Natural killer cell (primary cell): ENCODE measurements at regions not wholly inside any gene's neighbourhood (a gene's known extent, or its start where the extent isn't known, plus 50 kb on each side); places are given as distances from the start of the nearest gene placed in this dataset.

Experiments
- ATAC-seq, 3 donors: fragments of 150-1000 bp in 2 of 3; fragments of 200-7000 bp in 1 of 3; cut with Tn5 transposase; 1 replicate in 1 of 3; 2 replicates in 2 of 3; pipeline ENCODE4 v1.10.0; 2021; ENCODE audit warnings: mild to moderate bottlenecking in 2 of 3, moderate library complexity in 2 of 3
- DNase-seq, 2 donors: peaks; one replicate each; pipeline versions ENCODE4 v3.0.0 to v3.0.0-alpha.2; 2013 to 2021; ENCODE audit warnings: mixed read lengths in 1 of 2
- H3K27ac ChIP-seq: one replicate; pipeline ENCODE4 v1.5.1; 2013; ENCODE audit warnings: mild to moderate bottlenecking, low read length
- H3K27me3 ChIP-seq: one replicate; pipeline ENCODE4 v1.6.1; 2013; ENCODE audit warnings: low read length; ENCODE audit not compliant: control insufficient read depth, insufficient read depth
- H3K36me3 ChIP-seq: one replicate; pipeline ENCODE4 v1.6.1; 2013; ENCODE audit warnings: low read length; ENCODE audit not compliant: control insufficient read depth, insufficient read depth
- H3K4me1 ChIP-seq: one replicate; pipeline ENCODE4 v1.6.1; 2013; ENCODE audit warnings: low read length; ENCODE audit not compliant: control insufficient read depth, insufficient read depth
- H3K4me3 ChIP-seq: one replicate; pipeline ENCODE4 v1.5.1; 2013; ENCODE audit warnings: low read length
- H3K9me3 ChIP-seq: one replicate; pipeline ENCODE4 v1.6.1; 2013; ENCODE audit warnings: low read length; ENCODE audit not compliant: control insufficient read depth, insufficient read depth
- H3K27ac Mint-ChIP-seq, 2 donors: one replicate each; pipeline ENCODE4 v1.8.0; 2022; ENCODE audit warnings: mild to moderate bottlenecking in 2 of 2, mixed read lengths in 2 of 2, moderate library complexity in 1 of 2
- H3K27me3 Mint-ChIP-seq, 2 donors: one replicate each; pipeline ENCODE4 v1.8.0; 2022; ENCODE audit warnings: low read depth in 2 of 2, mixed read lengths in 2 of 2
- H3K36me3 Mint-ChIP-seq: one replicate; pipeline ENCODE4 v1.8.0; 2022; ENCODE audit warnings: mixed read lengths
- H3K4me1 Mint-ChIP-seq, 2 donors: one replicate each; pipeline ENCODE4 v1.8.0; 2022; ENCODE audit warnings: mixed read lengths in 2 of 2
- H3K4me3 Mint-ChIP-seq: one replicate; pipeline ENCODE4 v1.8.0; 2022; ENCODE audit warnings: mild to moderate bottlenecking, moderate library complexity, mixed read lengths
- H3K9me3 Mint-ChIP-seq, 2 donors: one replicate each; pipeline ENCODE4 v1.8.0; 2022; ENCODE audit warnings: mixed read lengths in 2 of 2
- CTCF ChIP-seq: fragments of 200-600 bp; IDR thresholded peaks from one replicate; pipeline ENCODE4 v1.8.0; 2022; ENCODE audit warnings: antibody characterized with exemption
- WGBS: methylation state at CpG from one replicate; pipeline ENCODE4 v1.1.7; 2013; ENCODE audit warnings: missing lambda C conversion rate; ENCODE audit not compliant: insufficient coverage; 5-methylcytosine and 5-hydroxymethylcytosine counted together
- intact Hi-C: fragments of 100-400 bp; cut with micrococcal nuclease; formaldehyde crosslinking; loops from one replicate; pipeline ENCODE4 v1.14.2; 2022

- WGBS, result 85% methylated on average over 5 of the region's 6 CpGs
- H3K27ac ChIP-seq, result no peak overlapping the region
- no peaks in the 10 kb centered on the region for H3K9me3 ChIP-seq
- Mint-ChIP-seq H3K4me3 (no peak overlapping the region), H3K27ac (no peak overlapping the region), H3K27me3 (peaks cover 0 to 9% of the 10 kb centered on the region in 2 donors), H3K4me1 (no peaks in the 10 kb centered on the region), H3K36me3 (no peaks in the 10 kb centered on the region), H3K9me3 (peaks cover 0 to 6% of the 10 kb centered on the region in 2 donors)
- no peak for ATAC-seq
- TF ChIP-seq CTCF, result no peak
- no peaks in the 10 kb centered on the region for H3K4me1 ChIP-seq
- no peak for DNase-seq
- H3K27me3 ChIP-seq, result no peaks in the 10 kb centered on the region
- no peaks in the 10 kb centered on the region for H3K36me3 ChIP-seq
- no peak overlapping the region for H3K4me3 ChIP-seq
- intact Hi-C loops, result no loop called here
Observed at GRCh38 chr2:60116161-60116875, 437.1 kb downstream of the BCL11A start.

GRCh38 chr2:60109744-60110143, 443.7 kb downstream of the BCL11A start:
- no peak for TF ChIP-seq CTCF
- Mint-ChIP-seq H3K4me3 (no peak overlapping the region), H3K9me3 (peaks cover 0 to 4% of the 10 kb centered on the region in 2 donors), H3K27me3 (peaks cover 7 to 18% of the 10 kb centered on the region in 2 donors), H3K4me1 (peaks cover 0 to 7% of the 10 kb centered on the region in 2 donors), H3K36me3 (no peaks in the 10 kb centered on the region), H3K27ac (no peak overlapping the region)
- ATAC-seq, result no peak
- Histone ChIP-seq H3K4me3 (no peak overlapping the region), H3K9me3 (no peaks in the 10 kb centered on the region), H3K4me1 (no peaks in the 10 kb centered on the region), H3K36me3 (no peaks in the 10 kb centered on the region), H3K27ac (no peak overlapping the region), H3K27me3 (no peaks in the 10 kb centered on the region)
- no peak for DNase-seq
- WGBS, result 100% methylated on average over 1 of the region's 1 CpG
- intact Hi-C loops, result no loop called here

- Histone ChIP-seq H3K27ac (no peak overlapping the region), H3K4me1 (no peaks in the 10 kb centered on the region), H3K27me3 (no peaks in the 10 kb centered on the region), H3K4me3 (no peak overlapping the region), H3K9me3 (no peaks in the 10 kb centered on the region), H3K36me3 (no peaks in the 10 kb centered on the region)
- TF ChIP-seq CTCF, result no peak
- peaks cover 0 to 10% of the 10 kb centered on the region in 2 donors for H3K4me1 Mint-ChIP-seq
- H3K9me3 Mint-ChIP-seq, result peaks cover 0 to 2% of the 10 kb centered on the region in 2 donors
- 96% methylated on average over 2 of the region's 2 CpGs for WGBS
- H3K27me3 Mint-ChIP-seq, result peaks cover 7 to 12% of the 10 kb centered on the region in 2 donors
- no peak overlapping the region for H3K4me3 Mint-ChIP-seq
- no peaks in the 10 kb centered on the region for H3K36me3 Mint-ChIP-seq
- DNase-seq (no peak), ATAC-seq (no peak)
- intact Hi-C loops, result no loop called here
- H3K27ac Mint-ChIP-seq, result no peak overlapping the region
Observed at GRCh38 chr2:60106836-60107529, 446.5 kb downstream of the BCL11A start.
